HPDE6-E6E7 (cell line): ENCODE measurements at regions not wholly inside any gene's neighbourhood (a gene's known extent, or its start where the extent isn't known, plus 50 kb on each side); places are given as distances from the start of the nearest gene placed in this dataset.

Experiments
- DNase-seq: peaks from one replicate; pipeline ENCODE4 v3.0.0; 2011; ENCODE audit warnings: missing footprints; ENCODE audit errors: extremely low spot score

- no peak for DNase-seq
Observed at GRCh38 chr22:27634043-27634740, 167.4 kb downstream of the MN1 start.

DNA sequence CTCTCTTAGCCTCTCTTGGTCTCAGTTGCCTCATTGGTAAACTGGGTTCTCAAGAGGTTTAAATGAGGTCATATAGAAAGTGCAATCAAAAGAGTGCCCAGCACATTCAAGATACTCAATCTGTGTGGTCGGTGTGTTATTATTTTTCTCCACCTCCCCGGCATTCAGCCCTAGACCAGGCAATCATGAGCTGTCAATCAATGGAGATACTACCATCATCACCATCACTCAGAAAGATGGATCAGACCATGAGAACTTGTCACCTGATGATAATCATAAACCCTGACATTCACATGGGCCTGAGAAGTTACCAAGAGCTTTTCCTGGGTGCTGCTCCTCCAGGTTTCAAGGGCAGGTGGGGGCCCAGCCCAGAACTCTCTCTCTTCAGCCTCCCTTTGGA, 166.1 kb downstream of the MN1 start:
- no peak for DNase-seq

GRCh38 chr22:27635852-27636251, 165.7 kb downstream of the MN1 start:
- DNase-seq: no peak

DNA sequence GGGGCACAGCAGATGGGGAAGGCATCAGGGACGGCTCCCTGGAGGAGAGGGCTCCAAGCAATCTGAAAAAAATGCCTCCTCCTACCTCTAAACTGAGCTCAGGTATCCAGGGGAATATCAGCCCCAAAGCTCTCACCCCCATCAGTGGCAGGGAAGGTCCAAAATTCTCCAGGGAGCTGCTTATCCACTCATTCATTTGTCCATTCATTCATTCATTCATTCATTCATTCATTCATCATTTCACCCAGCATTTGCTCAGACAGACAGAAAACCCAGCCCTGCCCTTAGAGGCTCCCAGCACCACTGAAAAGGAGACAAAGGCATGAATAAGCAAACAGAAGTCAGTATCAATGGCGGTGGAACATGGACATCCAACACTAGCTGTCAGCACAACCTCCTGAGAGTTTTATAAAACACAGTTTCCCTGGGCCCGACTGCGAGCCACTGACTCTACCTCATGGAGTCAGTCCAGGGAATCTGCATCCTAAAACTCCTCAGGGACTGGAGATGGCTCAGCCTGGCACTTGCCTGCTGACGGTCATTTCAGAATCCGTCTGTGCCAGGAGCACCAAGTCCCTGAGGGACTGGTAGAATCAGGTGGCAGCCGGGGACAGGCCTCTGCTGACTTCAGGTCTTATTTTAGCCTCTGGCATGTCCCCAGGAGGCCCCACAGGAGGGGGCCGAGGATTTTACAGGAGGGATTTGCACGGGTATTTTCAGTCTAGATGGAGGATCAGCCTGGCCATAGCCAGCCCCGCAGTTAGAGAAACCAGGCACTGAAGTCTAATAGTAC, 164.6 kb downstream of the MN1 start:
- DNase-seq: no peak

GRCh38 chr22:27637604-27638003, 164.0 kb downstream of the MN1 start:
- DNase-seq: no peak

DNA sequence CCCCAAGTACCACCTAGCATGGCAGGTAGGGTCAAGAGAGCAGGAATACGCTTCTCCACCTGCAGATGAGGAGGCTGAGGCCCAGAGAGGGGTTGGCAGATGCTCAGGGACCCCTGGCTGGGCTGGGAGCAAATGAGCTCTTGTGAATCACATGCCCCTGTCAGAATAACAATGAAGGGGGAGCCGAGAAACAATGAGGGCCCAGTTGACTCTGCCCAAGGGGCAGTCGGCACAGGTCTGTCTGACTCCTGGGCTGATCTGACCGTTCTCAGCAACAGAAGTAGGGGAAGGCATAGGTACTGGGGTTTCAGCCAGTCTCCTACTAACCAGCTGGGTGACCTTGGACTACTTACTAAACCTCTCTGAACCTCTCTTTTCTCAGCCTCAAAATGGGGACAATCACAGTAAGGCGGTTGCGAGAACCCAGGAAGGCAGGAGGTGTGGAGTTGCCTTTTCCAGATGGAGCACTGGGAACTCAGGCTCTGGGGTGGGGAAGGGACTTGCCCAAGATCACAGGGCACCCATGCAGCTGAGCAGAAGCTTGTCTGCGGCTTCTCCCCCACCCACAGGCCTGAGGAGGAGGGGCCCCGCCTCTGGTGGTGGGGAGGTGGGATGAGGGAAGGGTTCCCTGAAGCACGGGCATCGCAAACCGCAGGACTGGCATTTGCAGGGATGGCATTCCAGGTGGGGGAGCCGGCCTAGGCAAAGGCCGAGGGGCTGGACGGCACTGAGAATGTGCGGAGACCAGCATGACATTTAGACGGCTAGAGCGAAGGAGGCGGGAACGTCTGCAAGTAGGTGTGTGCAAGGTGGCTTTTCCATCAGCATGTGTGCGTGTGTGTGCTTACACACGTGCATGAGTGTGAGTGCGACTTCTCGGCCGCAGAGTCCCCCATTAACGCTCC, 163.0 kb downstream of the MN1 start:
- DNase-seq: no peak

DNA sequence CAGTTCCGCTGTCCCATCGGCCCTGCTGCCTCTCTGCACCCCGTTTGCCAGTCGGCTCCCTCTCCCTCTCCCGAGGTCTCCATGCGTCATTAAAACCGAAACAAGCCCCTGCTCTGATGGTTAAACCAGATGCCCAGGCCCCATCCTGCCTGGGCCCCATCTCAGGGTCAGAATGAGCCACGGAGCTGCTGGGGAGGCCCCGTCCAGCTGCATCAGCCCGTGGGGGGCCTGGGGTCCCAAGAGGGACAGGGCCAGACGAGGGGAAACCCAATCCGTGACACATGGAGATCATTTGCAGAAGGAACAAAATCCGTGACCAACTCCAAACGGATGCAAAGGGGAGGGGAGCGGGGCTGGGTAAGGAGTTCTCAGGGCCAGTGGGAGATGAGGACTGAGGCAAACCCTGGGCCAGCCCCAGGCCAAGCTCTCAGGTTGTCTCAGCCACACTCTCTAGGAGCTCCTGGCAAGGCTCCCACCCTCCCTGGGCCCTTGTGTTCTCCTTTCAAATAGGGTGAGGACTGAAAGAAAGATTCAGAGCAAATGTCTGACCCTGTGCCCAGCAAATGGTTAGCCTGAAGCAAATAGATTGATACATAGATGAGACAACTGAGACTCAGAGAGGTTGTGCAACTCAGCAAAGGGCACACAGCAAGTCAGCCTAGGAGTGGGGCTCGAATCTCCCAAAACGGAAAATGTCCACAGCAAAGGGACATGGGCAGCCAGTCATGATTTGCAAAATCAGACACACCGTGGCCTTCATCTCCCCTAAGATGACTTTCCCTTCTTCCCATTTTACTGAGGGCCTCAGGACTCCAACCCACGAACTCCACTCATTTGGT, 162.1 kb downstream of the MN1 start:
- DNase-seq: no peak

- DNase-seq: no peak
Observed at GRCh38 chr22:27641049-27641795, 160.3 kb downstream of the MN1 start.

DNA sequence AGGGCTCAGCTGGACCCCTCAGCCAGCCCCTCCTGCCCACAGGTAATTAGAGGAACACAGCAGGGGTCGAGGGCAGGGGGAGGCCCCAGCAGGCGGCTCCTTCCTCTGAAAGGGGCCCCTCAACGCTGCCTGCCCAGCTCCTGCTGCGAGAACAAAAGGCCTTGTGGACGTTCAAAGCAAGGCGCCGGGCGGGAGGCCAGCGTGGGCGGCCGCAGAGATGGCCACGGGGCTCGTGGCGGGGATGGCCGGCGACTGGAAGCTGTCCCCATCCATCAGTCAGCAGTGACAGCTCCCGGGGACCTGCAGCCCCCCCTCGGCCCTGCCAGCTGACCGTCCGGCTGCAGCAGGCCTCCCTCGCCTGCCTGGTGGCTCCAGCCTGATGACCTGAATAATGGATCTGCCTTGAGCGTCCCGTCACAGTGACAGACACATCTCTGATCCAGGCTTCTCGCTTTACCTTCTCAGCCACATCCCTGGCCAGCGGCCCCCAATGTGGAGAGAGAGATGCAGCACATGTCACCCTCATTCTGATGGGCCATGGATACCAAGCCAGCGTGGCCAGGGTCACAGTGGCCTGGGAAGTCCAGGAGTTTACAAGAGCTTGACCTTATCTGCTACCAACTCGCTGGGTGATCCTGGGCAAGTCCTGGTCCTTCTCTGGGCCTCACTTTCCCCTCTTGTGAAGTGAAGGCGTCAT, 159.3 kb downstream of the MN1 start:
- DNase-seq: no peak

GRCh38 chr22:27643907-27644306, 157.6 kb downstream of the MN1 start:
- no peak for DNase-seq

- DNase-seq: no peak
Observed at GRCh38 chr22:27644566-27644965, 157.0 kb downstream of the MN1 start.

DNA sequence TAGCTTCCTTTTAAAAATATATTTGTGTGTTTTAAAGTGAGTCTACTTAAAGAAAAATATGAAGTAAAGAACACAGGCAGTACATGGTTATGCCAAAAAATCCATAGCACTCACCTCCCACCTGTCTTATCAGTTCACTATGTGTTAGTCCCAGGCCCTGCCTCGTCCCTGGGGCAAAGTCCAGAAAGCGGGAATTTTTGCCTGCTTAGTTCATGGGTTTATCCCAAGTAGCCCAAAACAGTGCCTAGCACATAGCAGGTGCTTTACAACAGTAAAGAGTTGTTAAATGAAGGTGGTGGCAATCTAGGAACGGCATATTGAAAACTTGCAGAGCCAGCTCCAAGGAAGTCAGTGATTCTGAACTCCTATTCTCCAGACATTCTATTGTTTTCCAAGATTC, 154.0 kb downstream of the MN1 start:
- DNase-seq: no peak

DNA sequence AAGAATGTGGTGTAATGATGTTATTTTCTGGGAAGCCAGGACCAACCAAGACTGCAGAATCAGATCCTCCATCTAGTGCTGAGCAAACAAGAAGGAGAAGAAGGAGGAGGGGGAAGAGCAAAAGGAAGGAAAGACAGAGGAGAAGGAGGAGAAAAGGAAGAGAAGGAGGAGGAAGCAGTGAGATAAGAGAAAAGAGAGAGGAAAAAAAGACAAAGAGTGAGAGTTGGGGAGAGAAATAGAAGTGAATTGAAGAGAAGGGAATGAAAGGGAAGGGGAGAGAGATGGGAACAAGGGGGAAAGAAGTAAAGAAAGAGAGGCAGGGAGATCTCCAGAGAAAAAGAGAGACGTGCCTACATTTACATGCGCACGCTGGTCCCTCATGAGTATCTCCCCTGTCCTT, 153.5 kb downstream of the MN1 start:
- DNase-seq: no peak

DNA sequence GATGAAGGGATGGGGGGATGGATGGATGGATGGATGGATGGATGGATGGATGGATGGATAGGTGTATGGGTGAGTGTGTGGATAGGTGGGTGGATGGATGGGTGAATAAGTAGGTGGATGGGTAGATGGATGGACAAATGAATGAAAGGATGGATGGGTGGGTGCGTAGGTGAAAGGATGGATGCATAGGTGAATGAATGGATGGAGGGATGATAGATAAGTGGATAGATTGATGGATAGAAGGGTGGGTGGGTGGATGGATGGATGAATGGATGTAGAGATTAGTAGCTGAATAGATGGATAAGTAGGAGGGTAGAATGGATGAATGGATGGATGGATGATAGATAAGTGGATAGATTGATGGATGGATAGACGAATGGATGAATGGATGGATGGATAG, 152.7 kb downstream of the MN1 start:
- DNase-seq: no peak

DNA sequence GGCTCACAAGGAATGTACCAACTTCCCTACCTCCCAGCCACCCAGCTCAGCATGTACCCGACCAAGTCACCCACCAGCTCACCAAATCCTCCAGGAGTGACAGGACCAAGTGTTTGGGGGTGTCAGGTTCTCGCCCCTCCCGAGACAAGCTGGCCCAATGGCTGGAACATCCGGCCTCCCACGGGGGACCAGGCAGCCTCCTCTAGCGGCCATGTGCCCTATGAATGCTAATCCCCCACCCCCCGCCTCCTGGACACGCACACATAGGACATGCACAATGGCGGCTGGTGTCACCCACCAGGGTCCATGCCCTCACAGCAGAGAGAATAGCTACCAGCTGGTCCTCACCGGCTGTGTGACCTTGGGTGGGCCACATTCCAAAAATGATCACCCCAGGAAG, 151.0 kb downstream of the MN1 start:
- no peak for DNase-seq

- DNase-seq: no peak
Observed at GRCh38 chr22:27650985-27651384, 150.6 kb downstream of the MN1 start.

DNA sequence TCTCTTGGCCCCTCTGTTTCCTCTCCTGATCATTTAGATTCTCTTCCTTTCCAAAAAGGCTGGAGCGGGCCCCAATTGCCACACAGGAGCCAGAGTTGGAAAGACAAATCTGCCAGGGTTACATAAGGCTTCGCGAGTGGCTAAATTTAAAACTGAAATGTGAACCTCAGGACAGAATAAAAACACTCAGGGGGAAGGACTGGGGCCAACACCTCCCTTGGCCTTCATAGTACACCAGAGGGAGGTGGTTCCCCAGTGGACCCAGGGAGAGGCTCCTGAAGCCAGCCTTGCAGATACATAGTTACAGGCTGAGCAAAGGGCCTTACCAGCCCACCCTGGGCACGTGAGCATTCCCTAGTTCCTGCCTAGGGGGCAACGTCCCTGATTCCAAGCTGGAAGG, 150.1 kb downstream of the MN1 start:
- no peak for DNase-seq

DNA sequence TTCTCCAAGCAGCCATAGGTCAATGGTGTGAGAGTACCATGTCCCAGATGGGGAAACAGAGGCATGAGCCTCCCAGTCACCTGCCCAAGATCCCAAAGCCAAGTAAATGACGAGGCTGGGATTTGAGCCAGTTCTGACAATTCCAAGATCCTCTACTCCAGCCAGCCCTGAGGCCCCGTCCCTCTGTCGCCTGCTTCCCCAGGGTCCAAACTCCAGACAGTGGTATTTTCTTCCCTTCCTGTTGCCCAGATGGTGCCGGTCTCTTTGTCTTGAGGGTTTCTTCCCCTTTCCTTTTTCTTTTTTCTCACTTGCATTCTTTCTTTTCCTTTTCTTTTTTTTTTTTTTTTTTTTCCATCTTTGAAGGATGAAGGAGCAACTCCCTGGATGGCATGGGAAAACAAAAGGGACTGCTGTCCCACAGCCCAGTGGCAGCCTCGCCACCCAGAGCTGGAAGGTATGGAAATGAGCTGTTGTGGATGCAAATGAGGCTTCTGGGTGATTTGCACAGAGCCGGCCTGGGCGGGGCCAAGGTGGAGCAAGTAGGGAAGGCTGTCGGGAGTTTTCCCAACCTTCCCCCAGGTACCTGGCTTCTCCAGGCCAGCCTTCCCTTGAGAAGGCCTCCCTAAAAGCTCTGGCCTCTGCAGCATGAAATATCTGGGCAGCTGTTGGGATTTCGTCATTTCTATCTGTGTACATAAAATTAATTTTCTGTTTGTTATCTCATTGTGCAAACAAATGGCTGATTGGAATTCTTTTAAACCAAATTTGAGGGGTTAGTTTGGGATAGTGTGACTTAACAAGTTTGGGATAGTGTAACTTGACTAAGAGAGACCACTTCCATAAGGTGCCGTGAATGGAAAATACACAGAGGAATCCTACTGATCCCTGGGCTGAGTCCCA, 146.8 kb downstream of the MN1 start:
- no peak for DNase-seq

GRCh38 chr22:27655582-27656185, 145.9 kb downstream of the MN1 start:
- DNase-seq: no peak
